WI38 (cell line): ENCODE measurements at regions not wholly inside any gene's neighbourhood (a gene's known extent, or its start where the extent isn't known, plus 50 kb on each side); places are given as distances from the start of the nearest gene placed in this dataset.
"Not testable (repeated sequence)": the region's sequence is repeated elsewhere in the genome, so short reads cannot be mapped to it uniquely, and the experiment has no call there.

Source experiments
- H3K4me3 ChIP-seq: 2 replicates; pipeline ENCODE4 v1.5.1; 2011; ENCODE audit warnings: low read depth, mild to moderate bottlenecking, control low read depth, low read length
- CTCF ChIP-seq: IDR thresholded peaks from 2 replicates; pipeline ENCODE4 v1.5.1; 2012; ENCODE audit warnings: low read depth, mild to moderate bottlenecking, control low read depth, low read length

- H3K4me3 ChIP-seq = no peak overlapping the region
- no peak for TF ChIP-seq CTCF
Observed at GRCh38 chr10:28091913-28092312, 93.0 kb upstream of the ODAD2 start.

- TF ChIP-seq CTCF = no peak
- no peak overlapping the region for H3K4me3 ChIP-seq
Observed at GRCh38 chr10:28090506-28090905, 91.6 kb upstream of the ODAD2 start.

GRCh38 chr10:28089467-28089866 is 90.6 kb upstream of the ODAD2 start:
- peak overlapping the region; percentile 27; the same call in 1 of the 2 replicates for H3K4me3 ChIP-seq
- no peak for TF ChIP-seq CTCF

- H3K4me3 ChIP-seq = no peak overlapping the region
- TF ChIP-seq CTCF = no peak
Observed at GRCh38 chr10:28087661-28088351, 88.9 kb upstream of the ODAD2 start.

- not testable (repeated sequence) for H3K4me3 ChIP-seq
Observed at GRCh38 chr10:28085760-28086159, 86.9 kb upstream of the ODAD2 start.

GRCh38 chr10:28082885-28083284 is 84.0 kb upstream of the ODAD2 start:
- TF ChIP-seq CTCF = no peak
- H3K4me3 ChIP-seq = no peak overlapping the region

- TF ChIP-seq CTCF = no peak
- no peak overlapping the region for H3K4me3 ChIP-seq
Observed at GRCh38 chr10:28082316-28082715, 83.4 kb upstream of the ODAD2 start.

GRCh38 chr10:28077889-28078288 is 79.0 kb upstream of the ODAD2 start:
- no peak for TF ChIP-seq CTCF
- H3K4me3 ChIP-seq = no peak overlapping the region
